ENCODE measurements at regions not wholly inside any gene's neighbourhood (a gene's known extent, or its start where the extent isn't known, plus 50 kb on each side); places are given as distances from the start of the nearest gene placed in this dataset.

- no peaks in the 10 kb centered on the region for H3K4me1 ChIP-seq (ENCODE audit: control insufficient read depth in 2 of 2, insufficient read depth in 2 of 2, low read length in 2 of 2)
- H3K4me3 ChIP-seq (ENCODE audit: low read length in 2 of 2) = no peak overlapping the region
- no peaks in the 10 kb centered on the region for H3K27me3 ChIP-seq (ENCODE audit: control insufficient read depth in 2 of 2, insufficient read depth in 2 of 2, low read length in 2 of 2)
- H3K9me3 ChIP-seq (ENCODE audit: control insufficient read depth in 2 of 2, low read length in 2 of 2) = no peaks in the 10 kb centered on the region
- H3K36me3 ChIP-seq (ENCODE audit: control insufficient read depth in 2 of 2, insufficient read depth in 2 of 2, low read length in 2 of 2) = no peaks in the 10 kb centered on the region
- H3K9ac ChIP-seq (ENCODE audit: low read depth in 1 of 2, low read length in 2 of 2) = no peak overlapping the region
- H3K27ac ChIP-seq (ENCODE audit: low read depth in 2 of 2, low read length in 2 of 2) = no peak overlapping the region
These were observed 112.2 kb downstream of the SKIDA1 start for GRCh38 chr10:21413268-21413667.

DNA sequence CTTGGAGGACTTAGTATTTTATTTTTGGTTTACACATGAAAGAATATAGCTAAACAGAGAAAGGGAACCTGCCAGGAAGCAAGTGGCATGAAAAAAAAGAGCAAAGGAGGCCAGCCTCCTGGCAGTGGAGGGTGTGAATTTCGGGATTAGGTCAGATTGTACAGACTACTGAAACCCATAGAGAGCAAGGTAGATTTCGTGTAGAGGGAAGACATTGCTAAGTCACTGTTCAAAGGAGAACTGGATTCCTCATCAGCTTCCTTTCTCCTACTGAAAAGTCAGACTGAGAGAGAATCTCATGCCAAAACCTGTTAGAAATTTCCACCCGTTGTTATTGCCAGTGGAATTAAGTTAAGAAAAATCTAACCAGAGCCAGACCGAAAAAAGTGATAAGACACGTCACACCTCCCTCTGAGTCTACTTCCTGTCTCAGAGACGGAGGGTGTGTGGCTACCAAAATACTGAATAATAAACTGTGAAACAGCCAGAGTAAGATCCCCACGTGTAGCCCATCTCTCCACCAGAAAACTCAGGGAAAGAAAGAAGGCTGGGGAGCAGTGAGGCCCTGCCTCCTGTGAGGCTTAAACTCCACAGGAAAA, 118.8 kb downstream of the SKIDA1 start:
- H3K9me3 ChIP-seq (ENCODE audit: control insufficient read depth in 2 of 2, low read length in 2 of 2) = no peaks in the 10 kb centered on the region
- H3K27ac ChIP-seq (ENCODE audit: low read depth in 2 of 2, low read length in 2 of 2) = no peak overlapping the region
- H3K9ac ChIP-seq (ENCODE audit: low read depth in 1 of 2, low read length in 2 of 2) = no peak overlapping the region

DNA sequence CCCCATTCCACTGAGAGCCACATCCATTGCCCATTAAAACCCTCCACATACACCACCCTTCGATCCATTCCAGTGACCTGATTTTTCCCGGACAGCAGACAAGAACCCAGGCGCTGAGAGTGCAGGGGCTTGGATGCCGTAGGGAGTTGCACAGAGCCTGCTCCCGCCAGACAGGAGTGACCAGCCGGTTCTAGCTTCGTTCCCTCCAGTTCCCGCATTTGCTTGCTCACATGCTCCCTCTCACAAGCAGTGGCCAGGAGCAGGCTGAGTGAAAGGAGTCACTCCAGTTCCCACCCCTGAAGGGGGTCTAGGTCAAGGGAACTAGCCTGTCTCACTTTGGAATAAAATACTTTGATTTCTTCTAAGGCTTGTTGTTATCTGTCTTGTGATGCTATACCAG, 119.5 kb downstream of the SKIDA1 start:
- Histone ChIP-seq H3K4me3 (ENCODE audit: low read length in 2 of 2) (no peak overlapping the region), H3K27ac (ENCODE audit: low read depth in 2 of 2, low read length in 2 of 2) (no peak overlapping the region), H3K9me3 (ENCODE audit: control insufficient read depth in 2 of 2, low read length in 2 of 2) (no peaks in the 10 kb centered on the region), H3K9ac (ENCODE audit: low read depth in 1 of 2, low read length in 2 of 2) (no peak overlapping the region), H3K36me3 (ENCODE audit: control insufficient read depth in 2 of 2, insufficient read depth in 2 of 2, low read length in 2 of 2) (no peaks in the 10 kb centered on the region), H3K27me3 (ENCODE audit: control insufficient read depth in 2 of 2, insufficient read depth in 2 of 2, low read length in 2 of 2) (no peaks in the 10 kb centered on the region), H3K4me1 (ENCODE audit: control insufficient read depth in 2 of 2, insufficient read depth in 2 of 2, low read length in 2 of 2) (no peaks in the 10 kb centered on the region)

More for the DNA sequence above, 118.8 kb downstream of the SKIDA1 start:
- Histone ChIP-seq H3K27me3 (ENCODE audit: control insufficient read depth in 2 of 2, insufficient read depth in 2 of 2, low read length in 2 of 2) (no peaks in the 10 kb centered on the region), H3K4me1 (ENCODE audit: control insufficient read depth in 2 of 2, insufficient read depth in 2 of 2, low read length in 2 of 2) (no peaks in the 10 kb centered on the region), H3K4me3 (ENCODE audit: low read length in 2 of 2) (no peak overlapping the region), H3K36me3 (ENCODE audit: control insufficient read depth in 2 of 2, insufficient read depth in 2 of 2, low read length in 2 of 2) (no peaks in the 10 kb centered on the region)

- no peaks in the 10 kb centered on the region for H3K9me3 ChIP-seq (ENCODE audit: control insufficient read depth in 2 of 2, low read length in 2 of 2)
- H3K9ac ChIP-seq (ENCODE audit: low read depth in 1 of 2, low read length in 2 of 2) = no peak overlapping the region
- H3K4me1 ChIP-seq (ENCODE audit: control insufficient read depth in 2 of 2, insufficient read depth in 2 of 2, low read length in 2 of 2) = no peaks in the 10 kb centered on the region
- H3K36me3 ChIP-seq (ENCODE audit: control insufficient read depth in 2 of 2, insufficient read depth in 2 of 2, low read length in 2 of 2) = no peaks in the 10 kb centered on the region
- no peaks in the 10 kb centered on the region for H3K27me3 ChIP-seq (ENCODE audit: control insufficient read depth in 2 of 2, insufficient read depth in 2 of 2, low read length in 2 of 2)
- no peak overlapping the region for H3K27ac ChIP-seq (ENCODE audit: low read depth in 2 of 2, low read length in 2 of 2)
- no peak overlapping the region for H3K4me3 ChIP-seq (ENCODE audit: low read length in 2 of 2)
These were observed 122.0 kb downstream of the SKIDA1 start for GRCh38 chr10:21403256-21404015.

DNA sequence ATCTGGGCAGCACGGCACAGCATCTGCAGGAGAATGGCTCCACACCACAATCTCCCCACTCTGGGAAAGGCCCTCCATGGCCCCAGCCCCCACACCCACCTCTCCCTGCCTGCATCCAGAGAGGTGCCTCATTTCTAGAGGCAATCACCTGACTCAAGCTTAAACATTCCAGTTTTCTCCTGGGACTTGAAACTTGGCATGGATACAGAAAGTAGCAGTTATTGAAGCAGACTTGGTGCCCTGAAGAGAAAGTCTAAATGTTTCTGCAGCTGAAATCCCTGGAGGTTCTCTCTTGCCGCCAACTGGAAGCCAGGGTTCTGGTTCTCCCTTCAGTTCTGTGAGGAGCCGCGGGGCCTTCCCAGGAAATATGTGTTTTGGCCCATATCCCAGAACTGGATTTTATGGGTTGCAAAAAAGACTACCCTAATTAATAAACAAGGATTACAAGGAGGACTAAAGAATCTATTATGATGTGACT, 122.8 kb downstream of the SKIDA1 start:
- no peak overlapping the region for H3K27ac ChIP-seq (ENCODE audit: low read depth in 2 of 2, low read length in 2 of 2)

GRCh38 chr10:21401196-21401595, 124.3 kb downstream of the SKIDA1 start:
- Histone ChIP-seq H3K27me3 (ENCODE audit: control insufficient read depth in 2 of 2, insufficient read depth in 2 of 2, low read length in 2 of 2) (no peaks in the 10 kb centered on the region), H3K9me3 (ENCODE audit: control insufficient read depth in 2 of 2, low read length in 2 of 2) (no peaks in the 10 kb centered on the region), H3K9ac (ENCODE audit: low read depth in 1 of 2, low read length in 2 of 2) (no peak overlapping the region), H3K4me1 (ENCODE audit: control insufficient read depth in 2 of 2, insufficient read depth in 2 of 2, low read length in 2 of 2) (no peaks in the 10 kb centered on the region), H3K4me3 (ENCODE audit: low read length in 2 of 2) (no peak overlapping the region), H3K27ac (ENCODE audit: low read depth in 2 of 2, low read length in 2 of 2) (no peak overlapping the region), H3K36me3 (ENCODE audit: control insufficient read depth in 2 of 2, insufficient read depth in 2 of 2, low read length in 2 of 2) (no peaks in the 10 kb centered on the region)

More for the DNA sequence above, 122.8 kb downstream of the SKIDA1 start:
- no peak overlapping the region for H3K9ac ChIP-seq (ENCODE audit: low read depth in 1 of 2, low read length in 2 of 2)
- H3K9me3 ChIP-seq (ENCODE audit: control insufficient read depth in 2 of 2, low read length in 2 of 2) = no peaks in the 10 kb centered on the region
- no peaks in the 10 kb centered on the region for H3K36me3 ChIP-seq (ENCODE audit: control insufficient read depth in 2 of 2, insufficient read depth in 2 of 2, low read length in 2 of 2)
- no peaks in the 10 kb centered on the region for H3K4me1 ChIP-seq (ENCODE audit: control insufficient read depth in 2 of 2, insufficient read depth in 2 of 2, low read length in 2 of 2)
- H3K27me3 ChIP-seq (ENCODE audit: control insufficient read depth in 2 of 2, insufficient read depth in 2 of 2, low read length in 2 of 2) = no peaks in the 10 kb centered on the region
- no peak overlapping the region for H3K4me3 ChIP-seq (ENCODE audit: low read length in 2 of 2)

- H3K27ac ChIP-seq (ENCODE audit: low read depth in 2 of 2, low read length in 2 of 2) = no peak overlapping the region
- no peaks in the 10 kb centered on the region for H3K27me3 ChIP-seq (ENCODE audit: control insufficient read depth in 2 of 2, insufficient read depth in 2 of 2, low read length in 2 of 2)
- H3K9ac ChIP-seq (ENCODE audit: low read depth in 1 of 2, low read length in 2 of 2) = no peak overlapping the region
- no peaks in the 10 kb centered on the region for H3K4me1 ChIP-seq (ENCODE audit: control insufficient read depth in 2 of 2, insufficient read depth in 2 of 2, low read length in 2 of 2)
- H3K4me3 ChIP-seq (ENCODE audit: low read length in 2 of 2) = no peak overlapping the region
- H3K36me3 ChIP-seq (ENCODE audit: control insufficient read depth in 2 of 2, insufficient read depth in 2 of 2, low read length in 2 of 2) = no peaks in the 10 kb centered on the region
- no peaks in the 10 kb centered on the region for H3K9me3 ChIP-seq (ENCODE audit: control insufficient read depth in 2 of 2, low read length in 2 of 2)
These were observed 126.0 kb downstream of the SKIDA1 start for GRCh38 chr10:21399392-21400035.

DNA sequence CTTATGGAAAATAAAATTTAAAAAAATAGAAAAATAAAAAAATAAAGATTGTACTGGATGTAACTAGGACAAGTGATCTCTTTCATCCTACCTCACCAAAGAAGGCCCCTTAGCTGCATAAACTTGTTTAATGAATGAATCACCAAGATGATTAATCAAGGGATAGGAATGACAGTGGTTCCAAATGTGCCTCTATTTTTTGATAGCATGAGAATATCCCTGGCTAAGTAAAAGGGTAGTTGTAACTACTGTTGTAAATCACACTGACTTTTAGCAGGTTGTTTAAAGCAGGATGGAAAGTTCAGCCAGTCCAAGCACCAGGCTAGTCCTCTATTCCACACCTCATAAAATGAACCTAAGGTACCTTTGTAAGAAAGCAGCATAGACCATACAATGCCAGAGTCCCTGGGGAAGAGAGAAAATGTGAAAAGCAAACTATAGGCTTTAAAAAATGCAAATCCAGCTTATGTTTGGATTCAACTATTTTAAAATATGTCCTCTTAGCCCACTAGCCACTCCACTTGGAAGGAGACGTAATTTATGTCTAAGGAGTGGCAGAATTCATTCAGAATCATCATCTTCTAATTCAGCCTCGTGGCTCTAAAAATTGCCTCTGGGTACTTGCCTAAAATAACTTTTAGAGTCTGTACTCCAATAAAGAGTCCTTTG, 126.8 kb downstream of the SKIDA1 start:
- Histone ChIP-seq H3K4me3 (ENCODE audit: low read length in 2 of 2) (no peak overlapping the region), H3K36me3 (ENCODE audit: control insufficient read depth in 2 of 2, insufficient read depth in 2 of 2, low read length in 2 of 2) (no peaks in the 10 kb centered on the region), H3K9me3 (ENCODE audit: control insufficient read depth in 2 of 2, low read length in 2 of 2) (no peaks in the 10 kb centered on the region), H3K27ac (ENCODE audit: low read depth in 2 of 2, low read length in 2 of 2) (no peak overlapping the region), H3K9ac (ENCODE audit: low read depth in 1 of 2, low read length in 2 of 2) (no peak overlapping the region), H3K4me1 (ENCODE audit: control insufficient read depth in 2 of 2, insufficient read depth in 2 of 2, low read length in 2 of 2) (no peaks in the 10 kb centered on the region), H3K27me3 (ENCODE audit: control insufficient read depth in 2 of 2, insufficient read depth in 2 of 2, low read length in 2 of 2) (no peaks in the 10 kb centered on the region)

DNA sequence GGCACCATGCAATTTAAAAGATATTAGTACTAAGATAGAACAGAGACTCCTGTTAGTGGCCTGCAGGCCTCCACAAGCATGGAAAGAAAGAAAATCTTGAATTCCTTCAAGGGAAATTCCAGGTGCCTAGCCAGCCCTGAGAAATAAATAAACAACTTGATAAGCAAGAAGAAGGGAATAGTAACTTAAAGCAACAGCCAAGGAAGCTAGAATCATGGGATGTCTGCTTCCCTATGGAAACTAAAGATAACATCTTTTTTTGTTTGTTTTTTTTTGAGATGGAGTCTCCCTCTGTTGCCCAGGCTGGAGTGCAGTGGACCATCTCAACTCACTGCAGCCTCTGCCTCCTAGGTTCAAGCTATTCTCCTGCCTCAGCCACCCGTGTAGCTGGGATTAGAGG, 128.6 kb downstream of the SKIDA1 start:
- H3K9me3 ChIP-seq (ENCODE audit: control insufficient read depth in 2 of 2, low read length in 2 of 2) = no peaks in the 10 kb centered on the region
- no peak overlapping the region for H3K9ac ChIP-seq (ENCODE audit: low read depth in 1 of 2, low read length in 2 of 2)
- H3K4me1 ChIP-seq (ENCODE audit: control insufficient read depth in 2 of 2, insufficient read depth in 2 of 2, low read length in 2 of 2) = no peaks in the 10 kb centered on the region
- H3K4me3 ChIP-seq (ENCODE audit: low read length in 2 of 2) = no peak overlapping the region
- no peak overlapping the region for H3K27ac ChIP-seq (ENCODE audit: low read depth in 2 of 2, low read length in 2 of 2)
- no peaks in the 10 kb centered on the region for H3K36me3 ChIP-seq (ENCODE audit: control insufficient read depth in 2 of 2, insufficient read depth in 2 of 2, low read length in 2 of 2)
- H3K27me3 ChIP-seq (ENCODE audit: control insufficient read depth in 2 of 2, insufficient read depth in 2 of 2, low read length in 2 of 2) = no peaks in the 10 kb centered on the region

DNA sequence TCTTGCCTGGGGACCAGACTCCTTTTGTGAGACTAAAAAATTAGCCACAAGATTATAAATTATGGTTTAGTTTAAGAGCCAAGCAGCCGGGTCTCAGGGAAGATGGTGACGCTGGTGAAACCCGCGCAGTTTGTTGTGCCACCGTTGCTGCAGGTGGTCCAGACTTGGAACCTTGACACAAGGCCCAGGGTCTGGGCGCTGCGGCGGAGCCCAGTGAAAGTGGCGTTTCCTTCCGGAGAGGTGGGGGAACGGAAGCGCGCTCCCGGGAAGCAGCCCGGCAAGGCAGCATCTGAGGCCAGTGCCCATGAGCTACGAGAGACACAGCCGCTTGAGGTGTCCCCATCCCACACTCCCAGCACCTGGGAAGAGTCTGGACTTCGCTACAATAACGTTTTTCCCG, 131.6 kb downstream of the SKIDA1 start:
- H3K9ac ChIP-seq (ENCODE audit: low read depth in 1 of 2, low read length in 2 of 2) = no peak overlapping the region
- no peaks in the 10 kb centered on the region for H3K27me3 ChIP-seq (ENCODE audit: control insufficient read depth in 2 of 2, insufficient read depth in 2 of 2, low read length in 2 of 2)

More for the DNA sequence above, 131.6 kb downstream of the SKIDA1 start:
- H3K4me1 ChIP-seq (ENCODE audit: control insufficient read depth in 2 of 2, insufficient read depth in 2 of 2, low read length in 2 of 2) = no peaks in the 10 kb centered on the region
- H3K9me3 ChIP-seq (ENCODE audit: control insufficient read depth in 2 of 2, low read length in 2 of 2) = no peaks in the 10 kb centered on the region
- no peak overlapping the region for H3K4me3 ChIP-seq (ENCODE audit: low read length in 2 of 2)
- no peak overlapping the region for H3K27ac ChIP-seq (ENCODE audit: low read depth in 2 of 2, low read length in 2 of 2)
- H3K36me3 ChIP-seq (ENCODE audit: control insufficient read depth in 2 of 2, insufficient read depth in 2 of 2, low read length in 2 of 2) = no peaks in the 10 kb centered on the region

All from mucosa of rectum (tissue), 2 donors.